Thyroid gland (tissue), 4 donors: ENCODE measurements at regions not wholly inside any gene's neighbourhood (a gene's known extent, or its start where the extent isn't known, plus 50 kb on each side); places are given as distances from the start of the nearest gene placed in this dataset.

Experiments used
- POLR2A ChIP-seq, 2 donors: fragments of 450-650 bp; IDR thresholded peaks; one replicate each; pipeline ENCODE4 v1.6.1; 2017; ENCODE audit warnings: antibody characterized with exemption in 2 of 2, mild to moderate bottlenecking in 2 of 2, moderate library complexity in 1 of 2
- TF ChIP-seq, protein P1 (sequence below), 6 experiments: fragments of 200-600 bp in 3 of 6; fragments of 450-650 bp in 3 of 6; sonication (generic) in 3 of 6; IDR thresholded peaks; one replicate each; pipeline ENCODE4 v1.5.1; 2016 to 2019; ENCODE audit warnings: antibody characterized with exemption in 6 of 6, mild to moderate bottlenecking in 2 of 6, inconsistent platforms in 1 of 6, moderate library complexity in 1 of 6

DNA sequence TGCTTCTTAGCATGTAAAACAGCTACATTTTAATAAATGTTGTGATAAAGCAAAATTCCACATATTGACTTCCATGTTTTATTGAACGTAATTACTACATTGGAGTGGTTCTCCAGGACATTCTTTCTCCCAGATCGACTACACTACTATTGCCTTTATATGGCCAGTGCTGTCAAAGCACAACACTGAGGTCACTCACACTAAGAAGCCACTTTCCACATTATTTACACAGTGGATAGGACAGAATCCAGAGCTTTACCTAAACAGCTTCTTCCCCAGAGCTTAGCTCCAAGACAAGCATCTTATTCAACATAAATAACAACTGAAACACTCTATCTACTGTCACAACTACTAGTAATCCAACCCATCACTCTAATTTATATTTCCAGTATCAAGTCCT is 73.9 kb upstream of the WDR75 start:
- TF ChIP-seq, protein P1, sequence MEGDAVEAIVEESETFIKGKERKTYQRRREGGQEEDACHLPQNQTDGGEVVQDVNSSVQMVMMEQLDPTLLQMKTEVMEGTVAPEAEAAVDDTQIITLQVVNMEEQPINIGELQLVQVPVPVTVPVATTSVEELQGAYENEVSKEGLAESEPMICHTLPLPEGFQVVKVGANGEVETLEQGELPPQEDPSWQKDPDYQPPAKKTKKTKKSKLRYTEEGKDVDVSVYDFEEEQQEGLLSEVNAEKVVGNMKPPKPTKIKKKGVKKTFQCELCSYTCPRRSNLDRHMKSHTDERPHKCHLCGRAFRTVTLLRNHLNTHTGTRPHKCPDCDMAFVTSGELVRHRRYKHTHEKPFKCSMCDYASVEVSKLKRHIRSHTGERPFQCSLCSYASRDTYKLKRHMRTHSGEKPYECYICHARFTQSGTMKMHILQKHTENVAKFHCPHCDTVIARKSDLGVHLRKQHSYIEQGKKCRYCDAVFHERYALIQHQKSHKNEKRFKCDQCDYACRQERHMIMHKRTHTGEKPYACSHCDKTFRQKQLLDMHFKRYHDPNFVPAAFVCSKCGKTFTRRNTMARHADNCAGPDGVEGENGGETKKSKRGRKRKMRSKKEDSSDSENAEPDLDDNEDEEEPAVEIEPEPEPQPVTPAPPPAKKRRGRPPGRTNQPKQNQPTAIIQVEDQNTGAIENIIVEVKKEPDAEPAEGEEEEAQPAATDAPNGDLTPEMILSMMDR (IDR thresholded peaks at IDR 0.05) = no peak
- no peak for TF ChIP-seq POLR2A (IDR thresholded peaks at IDR 0.05)
